GM12875 (cell line): ENCODE measurements at regions not wholly inside any gene's neighbourhood (a gene's known extent, or its start where the extent isn't known, plus 50 kb on each side); places are given as distances from the start of the nearest gene placed in this dataset.
"Not testable (repeated sequence)": the region's sequence is repeated elsewhere in the genome, so short reads cannot be mapped to it uniquely, and the experiment has no call there.

Experiments used
- H3K4me3 ChIP-seq: one replicate; pipeline ENCODE4 v1.5.1; 2011; ENCODE audit warnings: low read depth, low read length, control low read depth
- CTCF ChIP-seq: IDR thresholded peaks from 2 replicates; pipeline ENCODE4 v1.5.1; 2011; ENCODE audit warnings: low read depth, mild to moderate bottlenecking, control low read depth, inconsistent platforms, low read length, moderate library complexity, borderline replicate concordance; ENCODE audit not compliant: insufficient read depth

GRCh38 chr1:185654199-185654951, 79.8 kb upstream of the HMCN1 start:
- no peak overlapping the region for H3K4me3 ChIP-seq
- no peak for TF ChIP-seq CTCF

- no peak for TF ChIP-seq CTCF
- no peak overlapping the region for H3K4me3 ChIP-seq
These were observed 80.6 kb upstream of the HMCN1 start for GRCh38 chr1:185653615-185654014.

GRCh38 chr1:185652348-185652747, 81.8 kb upstream of the HMCN1 start:
- no peak overlapping the region for H3K4me3 ChIP-seq
- peak; percentile 27; the same call in 1 of the 2 replicates for TF ChIP-seq CTCF

- H3K4me3 ChIP-seq, result no peak overlapping the region
- TF ChIP-seq CTCF, result no peak
These were observed 83.5 kb upstream of the HMCN1 start for GRCh38 chr1:185650602-185651230.

- H3K4me3 ChIP-seq, result no peak overlapping the region
- TF ChIP-seq CTCF, result no peak
These were observed 85.2 kb upstream of the HMCN1 start for GRCh38 chr1:185648858-185649589.

- not testable (repeated sequence) for H3K4me3 ChIP-seq
These were observed 86.5 kb upstream of the HMCN1 start for GRCh38 chr1:185647597-185648267.

GRCh38 chr1:185646202-185646683, 87.9 kb upstream of the HMCN1 start:
- no peak overlapping the region for H3K4me3 ChIP-seq
- TF ChIP-seq CTCF, result no peak
